CD4-positive, alpha-beta memory T cell (primary cell): ENCODE measurements at regions not wholly inside any gene's neighbourhood (a gene's known extent, or its start where the extent isn't known, plus 50 kb on each side); places are given as distances from the start of the nearest gene placed in this dataset.

Experiments used
- CTCF ChIA-PET: fragments of 350-600 bp; sonication (Branson Sonifier 250); formaldehyde crosslinking; loops from one replicate; lab custom pipeline; 2021; ENCODE audit warnings: inconsistent platforms; ENCODE audit not compliant: partially characterized antibody; lab: Charles Lee
- POLR2A ChIA-PET: fragments of 350-600 bp; sonication (Branson Sonifier 250); formaldehyde crosslinking; loops from one replicate; lab custom pipeline; 2021; ENCODE audit not compliant: partially characterized antibody; lab: Charles Lee
- DNase-seq, 5 donors: peaks; one replicate each; pipeline versions ENCODE4 v3.0.0 to v3.0.0-alpha.2; 2020 to 2022; ENCODE audit warnings: mixed read lengths in 1 of 5
- H3K27ac ChIP-seq: one replicate; pipeline ENCODE4 v1.7.0; 2013; ENCODE audit warnings: low read depth, low read length
- H3K27me3 ChIP-seq: 2 replicates; pipeline ENCODE4 v1.7.0; 2013; ENCODE audit warnings: mild to moderate bottlenecking, low read length, moderate library complexity; ENCODE audit not compliant: insufficient read depth
- H3K36me3 ChIP-seq: 2 replicates; pipeline ENCODE4 v1.7.0; 2013; ENCODE audit warnings: mild to moderate bottlenecking, low read length, moderate library complexity; ENCODE audit not compliant: insufficient read depth
- H3K4me1 ChIP-seq: 2 replicates; pipeline ENCODE4 v1.7.0; 2013; ENCODE audit warnings: mild to moderate bottlenecking, low read length, moderate library complexity; ENCODE audit not compliant: insufficient read depth
- H3K4me3 ChIP-seq, 2 donors: one replicate each; pipeline ENCODE4 v1.7.0; 2013; ENCODE audit warnings: low read length in 2 of 2, mild to moderate bottlenecking in 1 of 2
- H3K9me3 ChIP-seq, 2 donors: one replicate each; pipeline ENCODE4 v1.7.0; 2013; ENCODE audit warnings: low read length in 2 of 2, control low read depth in 1 of 2; ENCODE audit not compliant: control insufficient read depth in 1 of 2
- H3K27ac Mint-ChIP-seq, 7 donors: one replicate each; pipeline ENCODE4 v1.8.0; 2020 to 2021; ENCODE audit warnings: mixed read lengths in 7 of 7, mild to moderate bottlenecking in 6 of 7, inconsistent platforms in 3 of 7, moderate library complexity in 3 of 7
- H3K27me3 Mint-ChIP-seq, 2 donors: one replicate each; pipeline ENCODE4 v1.8.0; 2020 to 2021; ENCODE audit warnings: mixed read lengths in 2 of 2
- H3K36me3 Mint-ChIP-seq, 2 donors: one replicate each; pipeline ENCODE4 v1.8.0; 2020 to 2021; ENCODE audit warnings: mixed read lengths in 2 of 2, inconsistent platforms in 1 of 2, mild to moderate bottlenecking in 1 of 2
- H3K4me1 Mint-ChIP-seq, 4 donors: one replicate each; pipeline ENCODE4 v1.8.0; 2020 to 2021; ENCODE audit warnings: mixed read lengths in 4 of 4, mild to moderate bottlenecking in 1 of 4
- H3K4me3 Mint-ChIP-seq, 8 donors: one replicate each; pipeline ENCODE4 v1.8.0; 2020 to 2021; ENCODE audit warnings: mixed read lengths in 8 of 8, mild to moderate bottlenecking in 7 of 8, moderate library complexity in 6 of 8, inconsistent platforms in 3 of 8
- H3K9me3 Mint-ChIP-seq, 8 donors: one replicate each; pipeline ENCODE4 v1.8.0; 2020 to 2021; ENCODE audit warnings: mixed read lengths in 8 of 8, mild to moderate bottlenecking in 5 of 8, inconsistent platforms in 3 of 8, moderate library complexity in 1 of 8
- intact Hi-C: fragments of 100-400 bp; cut with micrococcal nuclease; formaldehyde crosslinking; loops from one replicate; pipeline ENCODE4 v1.15.1; 2023

DNA sequence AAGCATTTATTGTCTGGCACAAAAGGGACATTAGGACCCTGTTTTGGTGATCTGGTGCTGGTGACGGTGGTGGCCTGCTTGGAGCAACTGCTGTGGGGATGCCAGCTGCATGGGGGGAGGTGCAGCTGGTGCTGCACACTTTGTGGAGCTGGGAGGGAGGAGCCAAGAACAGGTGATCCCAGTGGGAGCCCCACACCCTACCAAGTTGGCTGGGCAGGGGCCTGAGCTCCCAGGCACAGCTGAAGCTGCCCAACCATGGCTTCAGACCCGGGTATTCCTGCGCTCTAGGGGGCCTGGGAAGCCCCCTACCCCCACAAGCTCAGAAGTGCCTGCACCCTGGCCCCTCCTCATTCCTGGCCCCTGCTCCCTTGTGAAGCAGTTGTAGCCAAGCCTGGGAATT, 1512.5 kb downstream of the TECRL start:
- Mint-ChIP-seq H3K4me3 (no peak overlapping the region), H3K4me1 (no peaks in the 10 kb centered on the region), H3K36me3 (no peaks in the 10 kb centered on the region), H3K9me3 (peaks cover 2 to 14% (median 4%) of the 10 kb centered on the region in 8 donors), H3K27me3 (no peaks in the 10 kb centered on the region), H3K27ac (no peak overlapping the region)
- no peaks in the 10 kb centered on the region for H3K36me3 ChIP-seq
- H3K4me3 ChIP-seq, result no peak overlapping the region
- intact Hi-C loops, result no loop called here
- no peaks in the 10 kb centered on the region for H3K27me3 ChIP-seq
- no peaks in the 10 kb centered on the region for H3K9me3 ChIP-seq
- CTCF ChIA-PET, result no interaction called here
- no peaks in the 10 kb centered on the region for H3K4me1 ChIP-seq
- DNase-seq, result no peak
- POLR2A ChIA-PET, result no interaction called here
- no peak overlapping the region for H3K27ac ChIP-seq

DNA sequence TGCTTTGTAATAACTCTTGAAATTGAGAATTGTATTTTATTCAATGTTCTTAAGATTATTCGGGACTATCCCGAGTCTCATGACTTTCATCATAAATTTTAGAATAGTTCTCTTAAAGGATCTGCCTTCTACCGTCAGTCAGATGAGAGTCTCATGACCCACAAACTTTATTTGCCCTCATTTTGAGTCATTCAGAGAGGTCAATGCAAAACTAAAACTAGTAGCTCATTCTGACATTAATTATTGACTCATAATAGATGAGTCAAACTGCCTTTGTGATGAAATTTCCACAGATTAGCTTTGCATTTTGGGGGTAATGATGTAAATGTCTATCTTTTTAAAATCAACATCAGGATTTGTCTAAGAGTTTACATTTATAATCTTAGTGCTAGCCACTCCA, 1527.3 kb downstream of the TECRL start:
- ChIA-PET POLR2A (no interaction called here), CTCF (no interaction called here)
- H3K4me3 ChIP-seq, result no peak overlapping the region
- H3K27ac Mint-ChIP-seq, result no peak overlapping the region
- H3K9me3 ChIP-seq, result no peaks in the 10 kb centered on the region
- no peak overlapping the region for H3K27ac ChIP-seq
- no peak for DNase-seq
- H3K9me3 Mint-ChIP-seq, result peaks cover 0 to 19% (median 8%) of the 10 kb centered on the region in 8 donors
- no peaks in the 10 kb centered on the region for H3K36me3 Mint-ChIP-seq
- H3K4me3 Mint-ChIP-seq, result no peak overlapping the region
- intact Hi-C loops, result no loop called here
- no peaks in the 10 kb centered on the region for H3K36me3 ChIP-seq
- no peaks in the 10 kb centered on the region for H3K27me3 ChIP-seq
- no peaks in the 10 kb centered on the region for H3K4me1 ChIP-seq
- H3K4me1 Mint-ChIP-seq, result no peaks in the 10 kb centered on the region
- H3K27me3 Mint-ChIP-seq, result no peaks in the 10 kb centered on the region

DNA sequence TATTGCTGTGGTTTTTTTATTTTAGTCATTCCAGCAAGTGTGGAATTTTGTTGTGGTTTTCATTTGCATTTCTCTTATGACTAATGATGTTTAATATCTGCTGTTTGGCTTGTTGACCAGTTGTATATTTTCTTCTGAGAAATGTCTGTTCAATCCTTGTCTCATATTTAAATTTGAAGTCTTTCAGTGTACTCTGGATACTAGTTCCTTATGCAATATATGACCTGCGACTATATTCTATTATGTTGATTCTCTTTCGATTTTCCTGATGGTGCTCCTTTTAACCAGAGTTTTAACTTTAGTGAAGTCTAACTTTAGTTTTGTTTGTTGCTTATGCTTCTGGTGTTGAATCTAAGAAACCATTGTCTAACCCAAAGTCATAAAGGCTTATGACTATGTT, 1528.0 kb downstream of the TECRL start:
- Histone ChIP-seq H3K36me3 (no peaks in the 10 kb centered on the region), H3K4me1 (no peaks in the 10 kb centered on the region), H3K4me3 (no peak overlapping the region), H3K27ac (no peak overlapping the region), H3K27me3 (no peaks in the 10 kb centered on the region), H3K9me3 (no peaks in the 10 kb centered on the region)
- H3K4me3 Mint-ChIP-seq, result no peak overlapping the region
- POLR2A ChIA-PET, result no interaction called here
- intact Hi-C loops, result no loop called here
- H3K9me3 Mint-ChIP-seq, result peaks cover 0 to 23% (median 5%) of the 10 kb centered on the region in 8 donors
- no peak overlapping the region for H3K27ac Mint-ChIP-seq
- H3K4me1 Mint-ChIP-seq, result no peaks in the 10 kb centered on the region
- H3K36me3 Mint-ChIP-seq, result no peaks in the 10 kb centered on the region
- no peaks in the 10 kb centered on the region for H3K27me3 Mint-ChIP-seq
- CTCF ChIA-PET, result no interaction called here
- no peak for DNase-seq

DNA sequence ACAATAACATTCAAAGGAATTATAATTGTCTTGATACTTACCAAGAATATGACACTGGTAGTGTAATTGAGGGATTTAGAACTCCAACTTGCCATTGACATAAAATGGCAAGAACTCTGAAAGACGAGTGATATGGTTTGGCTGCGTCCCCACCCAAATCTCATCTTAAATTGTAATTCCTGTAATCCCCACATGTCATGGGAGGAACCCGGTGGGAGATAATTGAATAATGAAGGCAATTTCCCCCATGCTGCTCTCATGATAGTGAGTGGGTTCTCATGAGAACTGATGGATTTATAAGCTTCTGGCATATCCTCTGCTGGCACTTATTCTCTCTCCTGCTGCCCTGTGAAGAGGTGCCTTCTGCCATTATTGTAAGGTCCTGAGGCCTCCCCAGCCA, 1536.4 kb downstream of the TECRL start:
- POLR2A ChIA-PET, result no interaction called here
- CTCF ChIA-PET, result no interaction called here

DNA sequence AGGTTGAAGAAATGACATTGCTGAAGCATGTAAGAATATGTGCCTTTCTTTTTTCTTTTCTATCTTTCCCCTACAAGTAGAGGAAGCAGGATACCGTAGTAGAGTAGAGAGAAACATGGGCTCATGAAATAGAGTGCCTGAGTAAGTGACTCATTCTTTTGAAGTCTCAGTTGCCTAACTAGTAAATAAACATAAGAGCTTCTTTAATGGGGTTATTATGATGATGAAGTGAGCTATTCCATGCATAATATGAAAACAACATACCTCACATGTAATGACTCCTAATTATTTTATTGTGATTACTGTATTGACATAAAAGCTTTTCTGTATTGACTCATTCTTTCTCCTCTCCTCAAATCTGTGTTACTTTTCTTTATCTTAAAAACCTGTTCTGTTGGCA, 1538.2 kb downstream of the TECRL start:
- no peak overlapping the region for H3K4me3 ChIP-seq
- no peak for DNase-seq
- Mint-ChIP-seq H3K4me3 (no peak overlapping the region), H3K27me3 (no peaks in the 10 kb centered on the region), H3K4me1 (no peaks in the 10 kb centered on the region), H3K27ac (no peak overlapping the region), H3K9me3 (peaks cover 0 to 19% (median 6%) of the 10 kb centered on the region in 8 donors), H3K36me3 (no peaks in the 10 kb centered on the region)
- intact Hi-C loops, result no loop called here
- ChIA-PET CTCF (no interaction called here), POLR2A (no interaction called here)
- no peaks in the 10 kb centered on the region for H3K36me3 ChIP-seq
- no peaks in the 10 kb centered on the region for H3K27me3 ChIP-seq
- no peaks in the 10 kb centered on the region for H3K9me3 ChIP-seq
- H3K27ac ChIP-seq, result no peak overlapping the region
- no peaks in the 10 kb centered on the region for H3K4me1 ChIP-seq

More for the DNA sequence above, 1536.4 kb downstream of the TECRL start:
- Mint-ChIP-seq H3K4me3 (no peak overlapping the region), H3K36me3 (no peaks in the 10 kb centered on the region), H3K9me3 (peaks cover 0 to 23% (median 7%) of the 10 kb centered on the region in 8 donors), H3K27me3 (no peaks in the 10 kb centered on the region), H3K4me1 (no peaks in the 10 kb centered on the region), H3K27ac (no peak overlapping the region)
- no peaks in the 10 kb centered on the region for H3K4me1 ChIP-seq
- no peak overlapping the region for H3K27ac ChIP-seq
- no peaks in the 10 kb centered on the region for H3K9me3 ChIP-seq
- DNase-seq, result no peak
- H3K36me3 ChIP-seq, result no peaks in the 10 kb centered on the region
- no peaks in the 10 kb centered on the region for H3K27me3 ChIP-seq
- H3K4me3 ChIP-seq, result no peak overlapping the region
- intact Hi-C loops, result no loop called here

DNA sequence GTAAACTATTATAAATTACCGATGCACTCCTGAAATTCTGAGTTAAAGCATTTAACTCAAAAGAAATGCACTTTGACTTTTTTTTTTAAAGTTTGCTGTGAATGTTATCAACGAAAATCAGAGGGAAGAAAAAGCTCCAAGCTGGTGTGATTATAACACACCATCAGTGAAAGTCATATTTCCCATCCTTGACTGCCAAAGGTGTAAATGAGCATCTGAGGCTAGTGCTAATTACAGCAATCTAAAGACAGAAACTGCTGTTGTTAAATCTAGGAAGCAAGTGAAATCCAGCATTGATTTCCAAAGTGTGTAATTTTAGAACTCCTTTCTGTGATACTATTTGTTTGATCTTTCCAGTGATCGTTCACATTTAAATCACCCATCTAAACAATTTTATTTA, 1538.8 kb downstream of the TECRL start:
- Mint-ChIP-seq H3K4me1 (no peaks in the 10 kb centered on the region), H3K36me3 (no peaks in the 10 kb centered on the region), H3K4me3 (no peak overlapping the region), H3K27ac (no peak overlapping the region), H3K27me3 (no peaks in the 10 kb centered on the region), H3K9me3 (peaks cover 0 to 17% (median 5%) of the 10 kb centered on the region in 8 donors)
- no peaks in the 10 kb centered on the region for H3K9me3 ChIP-seq
- ChIA-PET CTCF (no interaction called here), POLR2A (no interaction called here)
- intact Hi-C loops, result no loop called here
- DNase-seq, result no peak
- H3K36me3 ChIP-seq, result no peaks in the 10 kb centered on the region
- no peak overlapping the region for H3K4me3 ChIP-seq
- no peaks in the 10 kb centered on the region for H3K4me1 ChIP-seq
- no peaks in the 10 kb centered on the region for H3K27me3 ChIP-seq
- H3K27ac ChIP-seq, result no peak overlapping the region

DNA sequence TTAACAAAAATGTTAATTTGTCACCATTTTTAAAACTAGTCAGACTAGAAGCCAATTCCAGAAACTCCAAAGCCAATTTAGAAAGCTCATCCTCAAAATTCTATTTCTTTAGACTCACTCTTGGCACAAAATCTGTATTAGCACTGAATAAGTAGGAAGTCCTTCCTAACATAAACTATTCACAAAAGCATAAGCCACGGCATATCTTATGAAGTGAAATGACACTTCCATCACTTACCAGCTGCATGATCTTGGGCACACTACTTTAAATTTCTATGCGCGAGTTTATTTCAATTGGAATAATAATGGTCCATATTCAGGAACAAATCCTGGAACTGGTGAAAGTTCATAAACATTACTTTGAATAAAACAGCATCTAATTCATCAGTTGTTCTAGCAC, 1544.0 kb downstream of the TECRL start:
- no peak for DNase-seq
- no peaks in the 10 kb centered on the region for H3K27me3 Mint-ChIP-seq
- Histone ChIP-seq H3K9me3 (no peaks in the 10 kb centered on the region), H3K27me3 (no peaks in the 10 kb centered on the region), H3K4me3 (no peak overlapping the region), H3K36me3 (no peaks in the 10 kb centered on the region), H3K4me1 (no peaks in the 10 kb centered on the region), H3K27ac (no peak overlapping the region)
- no peaks in the 10 kb centered on the region for H3K36me3 Mint-ChIP-seq
- H3K4me1 Mint-ChIP-seq, result no peaks in the 10 kb centered on the region
- intact Hi-C loops, result no loop called here
- no peak overlapping the region for H3K27ac Mint-ChIP-seq
- ChIA-PET POLR2A (no interaction called here), CTCF (no interaction called here)
- no peak overlapping the region for H3K4me3 Mint-ChIP-seq
- peaks cover 0 to 12% (median 5%) of the 10 kb centered on the region in 8 donors for H3K9me3 Mint-ChIP-seq

DNA sequence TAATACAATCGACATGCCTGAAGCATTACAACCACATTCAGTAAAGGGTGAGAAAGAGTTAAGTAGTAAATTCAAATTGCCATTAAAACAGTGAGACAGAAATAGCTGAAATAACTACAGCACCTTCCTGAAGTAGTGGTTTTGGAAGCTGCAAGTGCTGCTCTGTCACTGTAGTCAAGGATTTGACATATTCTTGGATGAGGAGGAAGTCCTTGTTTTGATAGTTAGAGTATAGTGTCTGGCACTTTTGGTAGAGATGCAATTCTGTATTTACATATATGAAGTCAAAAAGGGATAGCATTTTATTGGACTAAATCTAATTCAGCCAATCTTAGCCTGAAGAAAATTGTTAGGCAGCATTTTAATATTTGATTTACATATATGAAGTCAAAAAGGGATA, 1559.6 kb downstream of the TECRL start:
- H3K4me3 ChIP-seq, result no peak overlapping the region
- Mint-ChIP-seq H3K9me3 (peaks cover 2 to 24% (median 12%) of the 10 kb centered on the region in 8 donors), H3K27me3 (no peaks in the 10 kb centered on the region), H3K4me1 (no peaks in the 10 kb centered on the region), H3K27ac (no peak overlapping the region), H3K36me3 (no peaks in the 10 kb centered on the region), H3K4me3 (no peak overlapping the region)
- ChIA-PET CTCF (no interaction called here), POLR2A (no interaction called here)
- no peak overlapping the region for H3K27ac ChIP-seq
- DNase-seq, result no peak
- H3K27me3 ChIP-seq, result no peaks in the 10 kb centered on the region
- intact Hi-C loops, result no loop called here
- no peaks in the 10 kb centered on the region for H3K4me1 ChIP-seq
- H3K36me3 ChIP-seq, result no peaks in the 10 kb centered on the region
- H3K9me3 ChIP-seq, result no peaks in the 10 kb centered on the region
